GM18505 (cell line): ENCODE measurements at regions not wholly inside any gene's neighbourhood (a gene's known extent, or its start where the extent isn't known, plus 50 kb on each side); places are given as distances from the start of the nearest gene placed in this dataset.

Experiments
- ATAC-seq: cut with Tn5 transposase; IDR thresholded peaks from one replicate; pipeline ENCODE4 v1.9.1; 2021; ENCODE audit not compliant: unreplicated experiment
- POLR2A ChIP-seq: IDR thresholded peaks from 4 replicates; pipeline ENCODE4 v1.6.1; 2011; ENCODE audit warnings: borderline replicate concordance; ENCODE audit not compliant: insufficient read depth, insufficient read length; ENCODE audit errors: extremely low read depth

GRCh38 chr11:110985547-110985946, 260.0 kb upstream of the POU2AF2 start:
- no peak for TF ChIP-seq POLR2A
- ATAC-seq = no peak

- ATAC-seq = no peak
- no peak for TF ChIP-seq POLR2A
Observed at GRCh38 chr11:110984693-110985092, 260.8 kb upstream of the POU2AF2 start.

GRCh38 chr11:110984147-110984546, 261.4 kb upstream of the POU2AF2 start:
- ATAC-seq = no peak
- TF ChIP-seq POLR2A = no peak

- TF ChIP-seq POLR2A = no peak
- no peak for ATAC-seq
Observed at GRCh38 chr11:110982214-110982613, 263.3 kb upstream of the POU2AF2 start.

GRCh38 chr11:110979696-110980095, 265.8 kb upstream of the POU2AF2 start:
- no peak for TF ChIP-seq POLR2A
- no peak for ATAC-seq

GRCh38 chr11:110977661-110978060, 265.4 kb upstream of the ARHGAP20 start:
- ATAC-seq = no peak
- no peak for TF ChIP-seq POLR2A

- no peak for ATAC-seq
- TF ChIP-seq POLR2A = no peak
Observed at GRCh38 chr11:110974731-110975130, 262.5 kb upstream of the ARHGAP20 start.

- no peak for ATAC-seq
- no peak for TF ChIP-seq POLR2A
Observed at GRCh38 chr11:110973401-110973980, 261.3 kb upstream of the ARHGAP20 start.

- TF ChIP-seq POLR2A = no peak
- ATAC-seq = no peak
Observed at GRCh38 chr11:110972640-110973039, 260.4 kb upstream of the ARHGAP20 start.

- ATAC-seq = no peak
- TF ChIP-seq POLR2A = no peak
Observed at GRCh38 chr11:110972106-110972505, 259.9 kb upstream of the ARHGAP20 start.

- ATAC-seq = no peak
- TF ChIP-seq POLR2A = no peak
Observed at GRCh38 chr11:110971140-110971539, 258.9 kb upstream of the ARHGAP20 start.

- ATAC-seq = no peak
- TF ChIP-seq POLR2A = no peak
Observed at GRCh38 chr11:110968348-110969062, 256.3 kb upstream of the ARHGAP20 start.

- ATAC-seq = no peak
- TF ChIP-seq POLR2A = no peak
Observed at GRCh38 chr11:110966131-110966530, 253.9 kb upstream of the ARHGAP20 start.

- no peak for ATAC-seq
- no peak for TF ChIP-seq POLR2A
Observed at GRCh38 chr11:110962921-110963320, 250.7 kb upstream of the ARHGAP20 start.
